ENCODE measurements at regions not wholly inside any gene's neighbourhood (a gene's known extent, or its start where the extent isn't known, plus 50 kb on each side); places are given as distances from the start of the nearest gene placed in this dataset.
"Not testable (repeated sequence)": the region's sequence is repeated elsewhere in the genome, so short reads cannot be mapped to it uniquely, and the experiment has no call there.

DNA sequence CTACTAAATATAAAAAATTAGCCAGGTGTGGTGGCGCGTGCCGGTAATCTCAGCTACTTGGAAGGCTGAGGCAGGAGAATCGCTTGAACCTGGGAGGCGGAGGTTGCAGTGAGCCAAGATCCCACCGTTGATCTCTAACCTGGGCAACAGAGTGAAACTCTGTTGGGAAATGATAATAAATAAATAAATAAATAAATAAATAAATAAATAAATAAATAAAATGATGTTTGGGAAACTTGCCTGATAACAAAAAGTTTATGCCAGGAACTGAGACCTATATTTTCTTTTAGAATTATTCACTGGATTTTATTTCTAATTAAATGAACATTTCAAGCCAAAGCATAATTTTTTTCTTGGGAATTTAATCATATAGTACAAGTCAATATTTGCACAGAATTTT lies 189.3 kb upstream of the CTNND2 start:
- TF ChIP-seq, protein P1, sequence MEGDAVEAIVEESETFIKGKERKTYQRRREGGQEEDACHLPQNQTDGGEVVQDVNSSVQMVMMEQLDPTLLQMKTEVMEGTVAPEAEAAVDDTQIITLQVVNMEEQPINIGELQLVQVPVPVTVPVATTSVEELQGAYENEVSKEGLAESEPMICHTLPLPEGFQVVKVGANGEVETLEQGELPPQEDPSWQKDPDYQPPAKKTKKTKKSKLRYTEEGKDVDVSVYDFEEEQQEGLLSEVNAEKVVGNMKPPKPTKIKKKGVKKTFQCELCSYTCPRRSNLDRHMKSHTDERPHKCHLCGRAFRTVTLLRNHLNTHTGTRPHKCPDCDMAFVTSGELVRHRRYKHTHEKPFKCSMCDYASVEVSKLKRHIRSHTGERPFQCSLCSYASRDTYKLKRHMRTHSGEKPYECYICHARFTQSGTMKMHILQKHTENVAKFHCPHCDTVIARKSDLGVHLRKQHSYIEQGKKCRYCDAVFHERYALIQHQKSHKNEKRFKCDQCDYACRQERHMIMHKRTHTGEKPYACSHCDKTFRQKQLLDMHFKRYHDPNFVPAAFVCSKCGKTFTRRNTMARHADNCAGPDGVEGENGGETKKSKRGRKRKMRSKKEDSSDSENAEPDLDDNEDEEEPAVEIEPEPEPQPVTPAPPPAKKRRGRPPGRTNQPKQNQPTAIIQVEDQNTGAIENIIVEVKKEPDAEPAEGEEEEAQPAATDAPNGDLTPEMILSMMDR (IDR thresholded peaks at IDR 0.05 in 8 of 11, conservative IDR thresholded peaks at IDR 0.05 in 3 of 11), result no peak
- TF ChIP-seq POLR2A (IDR thresholded peaks at IDR 0.05) (no peak), POLR2AphosphoS5 (IDR thresholded peaks at IDR 0.05) (no peak)
- Histone ChIP-seq H3K27me3 (replicated peaks in 1 of 7) (no peaks in the 10 kb centered on the region), H3K36me3 (no peaks in the 10 kb centered on the region), H3K4me1 (no peaks in the 10 kb centered on the region), H3K27ac (no peak overlapping the region), H3K4me3 (no peak overlapping the region), H3K9me3 (peaks cover 0 to 14% (median 9%) of the 10 kb centered on the region in 8 donors)
- 97 to 99% (median 97%) methylated on average over 6 of the region's 6 CpGs for WGBS, 5 donors
- no peak for DNase-seq
- intact Hi-C loops (cut with DNase I; ENCODE audit: low total_unique reads), result no loop called here

DNA sequence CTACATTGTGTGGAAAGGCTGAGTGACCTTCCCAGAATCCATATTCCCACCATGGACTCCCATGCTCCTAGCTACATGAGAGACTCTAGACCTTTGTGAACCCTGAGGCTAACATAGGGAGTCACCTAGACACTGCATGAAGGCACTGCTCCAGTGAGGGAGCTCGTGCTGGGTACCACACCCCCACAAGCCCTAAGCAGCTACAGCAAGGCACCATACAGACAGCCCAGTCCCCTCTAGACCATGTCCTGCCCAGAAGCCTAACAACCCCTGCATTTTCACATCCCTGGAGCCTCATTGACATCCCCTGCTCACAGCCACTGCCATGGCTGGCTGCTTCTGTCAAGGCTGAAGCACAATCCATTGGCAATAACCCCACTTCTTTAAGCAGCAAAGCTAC lies 176.5 kb upstream of the CTNND2 start:
- H3K9me3 ChIP-seq, result peaks cover 0 to 53% (median 39%) of the 10 kb centered on the region in 8 donors
- H3K4me3 ChIP-seq, result no peak overlapping the region
- no peak for DNase-seq
- TF ChIP-seq POLR2AphosphoS5 (IDR thresholded peaks at IDR 0.05), result no peak
- TF ChIP-seq, protein P1 (IDR thresholded peaks at IDR 0.05 in 8 of 11, conservative IDR thresholded peaks at IDR 0.05 in 3 of 11), result no peak
- TF ChIP-seq POLR2A (IDR thresholded peaks at IDR 0.05), result no peak
- no peaks in the 10 kb centered on the region for H3K36me3 ChIP-seq
- H3K27ac ChIP-seq, result no peak overlapping the region
- H3K4me1 ChIP-seq, result no peaks in the 10 kb centered on the region
- no peaks in the 10 kb centered on the region for H3K27me3 ChIP-seq (replicated peaks in 1 of 7)
- intact Hi-C loops (cut with DNase I; ENCODE audit: low total_unique reads), result no loop called here
- WGBS, 5 donors, result 48 to 75% (median 53%) methylated on average over 1 of the region's 1 CpG; no CpG with 5 or more reads in 1 of the 5 donors

DNA sequence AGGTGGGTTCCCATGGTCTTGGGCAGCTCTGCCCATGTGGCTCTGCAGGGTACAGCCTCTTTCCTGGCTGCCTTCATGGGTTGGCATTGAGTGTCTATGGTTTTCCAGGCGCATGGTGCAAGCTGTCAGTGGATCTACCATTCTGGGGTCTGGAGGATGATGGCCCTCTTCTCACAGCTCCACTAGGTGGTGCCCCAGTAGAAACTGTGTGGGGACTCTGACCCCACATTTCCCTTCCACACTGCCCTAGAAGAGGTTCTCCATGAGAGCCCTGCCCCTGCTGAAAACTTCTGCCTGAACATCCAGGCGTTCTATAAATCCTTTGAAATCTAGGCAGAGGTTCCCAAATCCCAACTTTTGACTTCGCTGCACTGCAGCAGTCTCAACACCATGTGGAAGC lies 174.0 kb upstream of the CTNND2 start:
- H3K36me3 ChIP-seq; DNase-seq; H3K4me3 ChIP-seq; H3K27ac ChIP-seq; H3K27me3 ChIP-seq (replicated peaks in 1 of 7); intact Hi-C loops (cut with DNase I; ENCODE audit: low total_unique reads); H3K4me1 ChIP-seq: not testable (repeated sequence)
- peaks cover 0 to 59% (median 36%) of the 10 kb centered on the region in 8 donors for H3K9me3 ChIP-seq
- WGBS, 5 donors, result 70 to 93% (median 79%) methylated on average over 3 of the region's 3 CpGs

DNA sequence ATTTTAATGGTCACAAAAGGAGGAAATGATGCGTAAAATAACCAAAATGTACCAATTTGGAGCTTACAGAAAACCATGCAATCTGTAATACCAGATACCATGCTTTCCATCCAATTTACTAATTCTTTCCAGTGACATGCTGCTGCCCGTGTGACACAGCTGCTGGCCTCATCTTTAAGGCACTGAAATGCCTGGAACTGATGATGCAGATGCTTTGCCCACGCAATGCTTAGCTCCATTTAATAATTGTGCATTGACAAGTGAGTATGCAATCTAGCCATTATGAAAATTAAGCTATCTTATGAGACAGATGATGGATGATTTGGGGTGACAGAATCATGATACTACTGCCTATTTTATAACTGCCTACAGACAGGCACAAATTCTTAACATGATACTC lies 169.2 kb upstream of the CTNND2 start:
- no peak overlapping the region for H3K27ac ChIP-seq
- intact Hi-C loops (cut with DNase I; ENCODE audit: low total_unique reads), result no loop called here
- H3K36me3 ChIP-seq, result no peaks in the 10 kb centered on the region
- H3K27me3 ChIP-seq (replicated peaks in 1 of 7), result no peaks in the 10 kb centered on the region
- no peaks in the 10 kb centered on the region for H3K4me1 ChIP-seq
- WGBS, 5 donors, result 47 to 69% (median 52%) methylated on average over 3 of the region's 3 CpGs
- TF ChIP-seq POLR2A (IDR thresholded peaks at IDR 0.05) (no peak), POLR2AphosphoS5 (IDR thresholded peaks at IDR 0.05) (no peak)
- TF ChIP-seq, protein P1 (IDR thresholded peaks at IDR 0.05 in 8 of 11, conservative IDR thresholded peaks at IDR 0.05 in 3 of 11), result no peak
- no peak for DNase-seq
- no peak overlapping the region for H3K4me3 ChIP-seq
- peaks cover 0 to 11% (median 2%) of the 10 kb centered on the region in 8 donors for H3K9me3 ChIP-seq

DNA sequence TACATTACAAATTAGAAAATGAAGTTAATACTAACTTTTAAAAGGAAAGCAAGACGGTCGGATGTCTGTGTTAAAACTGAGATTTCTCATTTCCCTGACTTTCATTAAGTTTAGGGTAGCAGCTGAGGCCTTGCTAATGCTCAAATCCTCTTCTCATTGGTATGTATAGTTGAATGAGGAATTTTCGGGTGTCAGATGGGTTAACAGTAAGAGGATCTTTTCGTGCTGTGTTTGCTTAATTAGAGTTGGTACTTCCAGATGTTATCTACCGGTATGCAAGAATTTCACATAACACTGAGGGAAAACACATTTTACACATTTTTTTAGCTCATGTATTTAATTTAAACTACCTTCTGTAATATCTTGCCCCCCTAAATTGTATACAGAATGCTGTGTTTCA lies 168.2 kb upstream of the CTNND2 start:
- intact Hi-C loops (cut with DNase I; ENCODE audit: low total_unique reads), result no loop called here
- no peaks in the 10 kb centered on the region for H3K27me3 ChIP-seq (replicated peaks in 1 of 7)
- 58 to 72% (median 67%) methylated on average over 5 of the region's 5 CpGs for WGBS, 5 donors
- no peaks in the 10 kb centered on the region for H3K4me1 ChIP-seq
- no peak for DNase-seq
- peaks cover 0 to 7% (median 2%) of the 10 kb centered on the region in 8 donors for H3K9me3 ChIP-seq
- no peak for TF ChIP-seq POLR2AphosphoS5 (IDR thresholded peaks at IDR 0.05)
- TF ChIP-seq, protein P1 (IDR thresholded peaks at IDR 0.05 in 8 of 11, conservative IDR thresholded peaks at IDR 0.05 in 3 of 11), result no peak
- TF ChIP-seq POLR2A (IDR thresholded peaks at IDR 0.05), result no peak
- H3K4me3 ChIP-seq, result no peak overlapping the region
- H3K27ac ChIP-seq, result no peak overlapping the region
- no peaks in the 10 kb centered on the region for H3K36me3 ChIP-seq
